NB4 (cell line): ENCODE measurements at regions not wholly inside any gene's neighbourhood (a gene's known extent, or its start where the extent isn't known, plus 50 kb on each side); places are given as distances from the start of the nearest gene placed in this dataset.

ENCODE experiments used
- DNase-seq: peaks from one replicate; pipeline ENCODE4 v3.0.0; 2010; ENCODE audit warnings: low read depth
- H3K4me3 ChIP-seq: one replicate; pipeline ENCODE4 v1.5.1; 2011; ENCODE audit warnings: mild to moderate bottlenecking, low read depth, low read length, moderate library complexity
- CTCF ChIP-seq: IDR thresholded peaks from one replicate; pipeline ENCODE4 v1.5.1; 2012; ENCODE audit warnings: low read depth, low read length
- MAX ChIP-seq: IDR thresholded peaks from 2 replicates; pipeline ENCODE4 v1.6.1; 2011; ENCODE audit warnings: low read depth, low read length
- MYC ChIP-seq: IDR thresholded peaks from 2 replicates; pipeline ENCODE4 v1.6.1; 2011; ENCODE audit warnings: low read depth, low read length
- POLR2A ChIP-seq: IDR thresholded peaks from 2 replicates; pipeline ENCODE4 v1.6.1; 2011; ENCODE audit warnings: mild to moderate bottlenecking; ENCODE audit not compliant: insufficient read length; ENCODE audit errors: extremely low read depth

GRCh38 chr21:43333298-43334062 lies 93.5 kb downstream of the SIK1 start:
- no peak overlapping the region for H3K4me3 ChIP-seq
- no peak for TF ChIP-seq MAX
- no peak for TF ChIP-seq CTCF
- TF ChIP-seq MYC = no peak
- no peak for TF ChIP-seq POLR2A
- DNase-seq = no peak

- no peak overlapping the region for H3K4me3 ChIP-seq
- no peak for DNase-seq
- no peak for TF ChIP-seq CTCF
- TF ChIP-seq POLR2A = no peak
- no peak for TF ChIP-seq MAX
- no peak for TF ChIP-seq MYC
Measured at GRCh38 chr21:43332861-43333297, 94.1 kb downstream of the SIK1 start.

- no peak for DNase-seq
- TF ChIP-seq MYC = no peak
- TF ChIP-seq POLR2A = no peak
- TF ChIP-seq CTCF = no peak
- no peak for TF ChIP-seq MAX
- no peak overlapping the region for H3K4me3 ChIP-seq
Measured at GRCh38 chr21:43331962-43332828, 94.7 kb downstream of the SIK1 start.

GRCh38 chr21:43331111-43331961 lies 95.6 kb downstream of the SIK1 start:
- no peak for DNase-seq
- no peak overlapping the region for H3K4me3 ChIP-seq
- TF ChIP-seq MYC (no peak), CTCF (no peak), MAX (no peak), POLR2A (no peak)

- TF ChIP-seq MAX (no peak), CTCF (no peak), MYC (no peak), POLR2A (no peak)
- no peak overlapping the region for H3K4me3 ChIP-seq
- no peak for DNase-seq
Measured at GRCh38 chr21:43330306-43330881, 96.5 kb downstream of the SIK1 start.
